A673 (cell line): ENCODE measurements at regions not wholly inside any gene's neighbourhood (a gene's known extent, or its start where the extent isn't known, plus 50 kb on each side); places are given as distances from the start of the nearest gene placed in this dataset.

Experiments used
- CTCF ChIP-seq: fragments of 300-800, 200-600 bp; sonication (generic); conservative IDR thresholded peaks from 2 replicates; pipeline ENCODE4 v1.5.1; 2017; ENCODE audit warnings: low read depth, mild to moderate bottlenecking, antibody characterized with exemption, low read length, moderate library complexity, mixed read lengths
- EZH2 ChIP-seq: fragments of 200-600 bp; sonication (generic); IDR thresholded peaks from 2 replicates; pipeline ENCODE4 v1.6.1; 2017; ENCODE audit warnings: borderline replicate concordance, low read depth, mild to moderate bottlenecking, mixed read lengths, antibody characterized with exemption, low read length; ENCODE audit not compliant: poor library complexity, severe bottlenecking

- TF ChIP-seq CTCF (no peak), EZH2 (no peak)
Measured at GRCh38 chrX:63919081-63919480, 134.1 kb upstream of the ARHGEF9 start.
